SK-N-SH treated with all-trans-retinoic acid at 6 μM for 48 hours (cell line): ENCODE measurements at regions not wholly inside any gene's neighbourhood (a gene's known extent, or its start where the extent isn't known, plus 50 kb on each side); places are given as distances from the start of the nearest gene placed in this dataset.

Experiments used
- ATAC-seq: fragments of 200-7000 bp; cut with Tn5 transposase; 3 replicates; pipeline ENCODE4 v1.9.1; 2020; ENCODE audit warnings: mild to moderate bottlenecking, moderate library complexity
- BACH2 ChIP-seq: fragments of 250-450 bp; sonication (Bioruptor Pico); IDR thresholded peaks from 2 replicates; pipeline ENCODE4 v1.9.0; 2021; ENCODE audit warnings: mild to moderate bottlenecking, borderline replicate concordance
- CREB5 ChIP-seq: fragments of 250-450 bp; sonication (Bioruptor Pico); IDR thresholded peaks from 2 replicates; pipeline ENCODE4 v1.5.1; 2020; ENCODE audit warnings: low read depth, mild to moderate bottlenecking, moderate library complexity
- CSDC2 ChIP-seq: fragments of 250-450 bp; sonication (Bioruptor Pico); IDR thresholded peaks from 2 replicates; pipeline ENCODE4 v1.5.0; 2020; ENCODE audit warnings: mild to moderate bottlenecking, moderate library complexity
- CSRNP3 ChIP-seq: fragments of 250-450 bp; sonication (Bioruptor Pico); IDR thresholded peaks from 2 replicates; pipeline ENCODE4 v1.5.1; 2021; ENCODE audit warnings: mild to moderate bottlenecking, moderate library complexity
- GLIS3 ChIP-seq: fragments of 250-450 bp; sonication (Bioruptor Pico); IDR thresholded peaks from 2 replicates; pipeline ENCODE4 v1.5.0; 2020; ENCODE audit warnings: mild to moderate bottlenecking, moderate library complexity
- ISL1 ChIP-seq: fragments of 250-450 bp; sonication (Bioruptor Pico); IDR thresholded peaks from 2 replicates; pipeline ENCODE4 v2.1.2; 2022; ENCODE audit warnings: mild to moderate bottlenecking, moderate library complexity
- OSR1 ChIP-seq: fragments of 250-450 bp; sonication (Bioruptor Pico); IDR thresholded peaks from 2 replicates; pipeline ENCODE4 v1.8.0; 2022; ENCODE audit warnings: moderate library complexity, mild to moderate bottlenecking, inconsistent platforms
- PATZ1 ChIP-seq: fragments of 250-450 bp; sonication (Bioruptor Pico); IDR thresholded peaks from 2 replicates; pipeline ENCODE4 v1.8.0; 2020; ENCODE audit warnings: mild to moderate bottlenecking, moderate library complexity, borderline replicate concordance
- POU6F1 ChIP-seq: fragments of 250-450 bp; sonication (Bioruptor Pico); IDR thresholded peaks from 2 replicates; pipeline ENCODE4 v1.8.0; 2021; ENCODE audit warnings: low read depth, mild to moderate bottlenecking, moderate library complexity, borderline replicate concordance
- PPARA ChIP-seq: fragments of 250-450 bp; sonication (Bioruptor Pico); IDR thresholded peaks from 2 replicates; pipeline ENCODE4 v1.5.0; 2020; ENCODE audit warnings: mild to moderate bottlenecking, borderline replicate concordance
- RARB ChIP-seq: fragments of 250-450 bp; sonication (Bioruptor Pico); IDR thresholded peaks from 2 replicates; pipeline ENCODE4 v1.8.0; 2021; ENCODE audit warnings: mild to moderate bottlenecking, moderate library complexity
- SNAI2 ChIP-seq: fragments of 250-450 bp; sonication (Bioruptor Pico); IDR thresholded peaks from 2 replicates; pipeline ENCODE4 v1.5.0; 2020; ENCODE audit warnings: mild to moderate bottlenecking, moderate library complexity
- TCF4 ChIP-seq: fragments of 250-450 bp; sonication (Bioruptor Pico); IDR thresholded peaks from 2 replicates; pipeline ENCODE4 v1.8.0; 2021; ENCODE audit warnings: mild to moderate bottlenecking, moderate library complexity, borderline replicate concordance
- TOX ChIP-seq: fragments of 250-450 bp; sonication (Bioruptor Pico); IDR thresholded peaks from 2 replicates; pipeline ENCODE4 v1.8.0; 2021; ENCODE audit warnings: mild to moderate bottlenecking, moderate library complexity, borderline replicate concordance
- TSHZ2 ChIP-seq: fragments of 250-450 bp; sonication (Bioruptor Pico); IDR thresholded peaks from 2 replicates; pipeline ENCODE4 v1.5.0; 2020; ENCODE audit warnings: mild to moderate bottlenecking, moderate library complexity
- ZC3H10 ChIP-seq: fragments of 250-450 bp; sonication (Bioruptor Pico); IDR thresholded peaks from 2 replicates; pipeline ENCODE4 v1.5.1; 2021; ENCODE audit warnings: mild to moderate bottlenecking, moderate library complexity
- ZFP3 ChIP-seq: fragments of 250-450 bp; sonication (Bioruptor Pico); IDR thresholded peaks from 2 replicates; pipeline ENCODE4 v1.5.0; 2020; ENCODE audit warnings: mild to moderate bottlenecking, moderate library complexity
- ZNF565 ChIP-seq: fragments of 450-650 bp; formaldehyde crosslinking; conservative IDR thresholded peaks from 2 replicates; pipeline ENCODE4 v1.5.0; 2020; ENCODE audit warnings: low read depth, mild to moderate bottlenecking, moderate library complexity
- ZNF70 ChIP-seq: fragments of 450-650 bp; formaldehyde crosslinking; IDR thresholded peaks from 2 replicates; pipeline ENCODE4 v1.5.0; 2020; ENCODE audit warnings: mild to moderate bottlenecking, moderate library complexity
- ZNF8 ChIP-seq: fragments of 450-650 bp; formaldehyde crosslinking; IDR thresholded peaks from 2 replicates; pipeline ENCODE4 v1.5.0; 2020; ENCODE audit warnings: mild to moderate bottlenecking, moderate library complexity

GRCh38 chr2:82968358-82968757 is 1490.7 kb downstream of the SUCLG1 start:
- TF ChIP-seq CSRNP3 (CRISPR knock-in tag) (no peak), ZFP3 (CRISPR knock-in tag) (no peak), PPARA (CRISPR knock-in tag) (no peak), CSDC2 (no peak), BACH2 (no peak), POU6F1 (CRISPR knock-in tag) (no peak), GLIS3 (CRISPR knock-in tag) (no peak), TOX (CRISPR knock-in tag) (no peak), PATZ1 (no peak), ISL1 (CRISPR knock-in tag) (no peak), ZC3H10 (CRISPR knock-in tag) (no peak), RARB (CRISPR knock-in tag) (no peak), SNAI2 (no peak), ZNF565 (CRISPR knock-in tag) (no peak), ZNF70 (CRISPR knock-in tag) (no peak), TCF4 (CRISPR knock-in tag) (no peak)
- no peak for ATAC-seq

GRCh38 chr2:82964341-82964740 is 1494.7 kb downstream of the SUCLG1 start:
- no peak for TF ChIP-seq SNAI2
- no peak for TF ChIP-seq ZNF70 (CRISPR knock-in tag)
- no peak for TF ChIP-seq CSRNP3 (CRISPR knock-in tag)
- TF ChIP-seq ZC3H10 (CRISPR knock-in tag): no peak
- no peak for TF ChIP-seq BACH2
- no peak for TF ChIP-seq GLIS3 (CRISPR knock-in tag)
- no peak for TF ChIP-seq PATZ1
- TF ChIP-seq TOX (CRISPR knock-in tag): no peak
- no peak for TF ChIP-seq TCF4 (CRISPR knock-in tag)
- TF ChIP-seq CREB5: no peak
- no peak for ATAC-seq

- no peak for ATAC-seq
- TF ChIP-seq TSHZ2 (CRISPR knock-in tag) (no peak), GLIS3 (CRISPR knock-in tag) (no peak), ZNF8 (CRISPR knock-in tag) (no peak), ZFP3 (CRISPR knock-in tag) (no peak), PPARA (CRISPR knock-in tag) (no peak), CREB5 (no peak), ZC3H10 (CRISPR knock-in tag) (no peak), OSR1 (CRISPR knock-in tag) (no peak), RARB (CRISPR knock-in tag) (no peak), SNAI2 (no peak)
Observed at GRCh38 chr2:82959727-82960126, 1499.4 kb downstream of the SUCLG1 start.
